ENCODE measurements at regions not wholly inside any gene's neighbourhood (a gene's known extent, or its start where the extent isn't known, plus 50 kb on each side); places are given as distances from the start of the nearest gene placed in this dataset.

DNA sequence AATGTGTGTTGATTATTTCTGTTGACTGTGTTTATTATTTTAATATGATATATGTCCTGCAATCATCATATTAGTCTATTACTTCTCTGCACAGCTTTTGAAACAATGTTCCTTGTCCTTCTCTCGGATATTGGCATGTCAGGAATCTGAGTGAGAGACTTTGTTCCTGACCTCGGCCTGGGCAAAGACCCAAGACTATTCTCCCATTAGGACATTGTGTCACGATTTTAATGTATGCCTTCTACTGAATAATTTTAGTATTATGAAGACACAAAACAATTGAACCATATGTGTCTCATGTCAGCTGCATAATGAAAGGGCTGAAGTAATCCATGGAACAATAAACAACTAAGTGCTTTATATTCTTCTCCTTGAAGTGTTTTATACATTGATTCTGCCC, 580.8 kb upstream of the TENM3 start:
- DNase-seq (ENCODE audit: low spot score in 2 of 2) (no peak), FAIRE-seq (peak; percentile 81)

DNA sequence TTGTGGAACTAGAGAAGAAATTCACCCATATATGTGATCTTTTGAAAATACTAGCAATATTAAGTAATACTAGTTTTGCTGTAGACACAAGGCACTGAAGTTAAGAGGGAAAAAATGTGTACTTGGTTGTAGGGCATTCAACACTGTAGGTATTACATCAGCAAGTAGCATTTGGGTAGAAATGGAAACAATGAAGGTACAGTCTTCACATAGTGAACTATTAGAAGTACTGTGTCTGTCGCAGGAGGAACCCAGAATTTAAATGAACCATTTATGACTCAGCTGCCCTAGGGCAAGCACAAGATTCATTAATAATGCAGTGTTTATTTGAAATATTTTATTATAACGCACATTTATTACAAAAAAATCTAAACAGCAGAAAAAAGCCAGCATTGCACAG, 572.7 kb upstream of the TENM3 start:
- FAIRE-seq (no peak), DNase-seq (ENCODE audit: low spot score in 2 of 2) (no peak)

DNA sequence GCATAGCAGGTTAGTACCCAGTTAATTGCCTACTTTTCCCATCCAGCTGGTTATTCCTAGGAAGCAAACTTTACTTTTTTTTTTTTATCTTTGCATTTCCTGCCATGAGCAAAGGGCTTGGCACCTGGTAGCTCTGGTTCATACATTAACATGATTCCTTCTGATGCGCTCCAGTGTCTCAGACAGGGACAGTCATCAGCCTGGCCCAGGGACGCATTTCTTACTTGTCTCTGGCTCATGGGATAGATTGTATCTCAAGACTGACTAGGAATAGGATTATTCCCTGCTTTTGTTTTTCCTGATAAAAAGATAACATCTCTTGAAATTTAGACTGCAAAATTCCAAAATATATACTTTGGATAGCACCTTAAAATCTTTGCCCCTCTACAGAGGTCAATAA, 571.5 kb upstream of the TENM3 start:
- DNase-seq (ENCODE audit: low spot score in 2 of 2) (no peak), FAIRE-seq (no peak)

DNA sequence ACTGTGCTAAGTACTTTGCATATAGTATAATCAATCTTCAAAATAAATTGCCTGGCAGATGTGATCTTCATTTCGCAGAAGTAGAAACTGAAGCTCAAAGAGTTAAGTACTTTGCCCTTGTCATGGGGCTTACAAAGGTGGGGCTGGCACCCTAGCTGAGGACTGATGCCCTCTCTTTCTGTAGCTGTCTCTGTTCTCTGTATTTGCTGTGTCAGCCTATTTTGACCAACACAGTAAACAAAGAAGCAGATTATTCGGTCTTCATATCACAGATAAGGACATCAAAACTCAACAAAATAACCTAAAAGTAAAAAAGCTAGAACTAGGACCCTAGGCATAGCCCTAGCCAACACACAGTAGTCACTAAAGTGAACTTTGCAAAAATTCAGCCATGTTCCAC, 570.5 kb upstream of the TENM3 start:
- FAIRE-seq (no peak), DNase-seq (ENCODE audit: low spot score in 2 of 2) (no peak)

DNA sequence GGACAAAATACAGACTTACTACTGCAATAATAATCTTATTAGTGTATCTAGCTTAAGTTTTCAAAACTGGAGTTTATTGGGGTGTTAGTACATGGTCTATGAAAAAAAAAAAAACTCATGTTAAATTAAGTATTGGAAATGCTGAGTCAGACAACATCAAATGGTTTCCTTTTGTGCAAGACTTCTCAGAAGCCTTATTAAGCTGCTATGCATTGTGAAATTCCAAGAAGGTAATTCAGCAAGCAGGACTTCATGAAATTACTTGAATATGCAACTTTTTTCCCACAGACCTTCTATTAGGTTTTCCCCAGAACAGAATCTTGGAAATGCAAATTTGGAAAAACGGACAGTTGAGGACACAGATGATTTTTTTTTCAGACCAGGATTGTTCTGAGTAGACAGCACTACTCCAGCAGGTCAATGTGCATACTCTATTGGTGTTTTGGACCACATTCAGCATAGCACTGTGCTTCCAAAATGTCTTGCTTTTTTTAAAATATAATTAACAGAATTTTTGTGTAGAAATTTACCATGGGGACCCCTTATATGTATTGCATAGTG, 568.8 kb upstream of the TENM3 start:
- DNase-seq (ENCODE audit: low spot score in 2 of 2) (no peak), FAIRE-seq (no peak)

DNA sequence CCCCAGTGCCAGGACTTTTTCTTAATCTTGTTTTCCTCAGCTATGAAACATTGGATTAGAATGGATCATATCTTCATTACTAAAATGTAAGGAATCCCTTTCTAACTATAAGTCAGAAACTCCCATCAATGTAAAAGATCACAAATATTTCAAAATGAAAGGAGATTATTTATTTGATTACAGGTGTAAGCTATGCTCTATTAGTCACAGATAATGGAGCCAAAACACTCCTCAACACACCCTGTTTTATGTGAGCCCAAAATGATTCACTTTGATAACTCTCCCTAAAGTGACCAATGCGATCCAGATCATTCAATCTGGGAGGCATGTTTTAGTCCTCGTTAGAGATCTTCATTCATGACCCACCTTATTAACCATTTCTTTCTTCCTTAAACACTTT, 566.7 kb upstream of the TENM3 start:
- DNase-seq (ENCODE audit: low spot score in 2 of 2) (no peak), FAIRE-seq (no peak)

DNA sequence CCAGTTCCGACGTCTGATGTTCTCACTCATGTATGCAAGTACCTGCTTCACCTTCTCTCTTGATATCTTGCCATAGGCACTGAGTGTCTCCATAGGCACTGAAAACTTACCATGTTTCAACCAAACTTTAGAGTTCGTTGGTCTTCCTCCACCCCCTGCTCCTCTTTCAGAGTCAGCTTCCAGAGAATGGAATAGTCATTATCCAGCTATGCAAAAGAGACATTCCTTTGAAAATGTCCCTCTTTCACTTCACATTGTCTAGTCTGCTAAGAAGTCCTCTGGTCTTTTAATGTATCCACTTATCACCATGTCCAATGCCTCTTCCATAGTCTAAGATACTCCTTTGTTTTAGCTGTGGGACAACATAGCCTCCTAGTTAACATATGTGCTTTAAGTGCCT, 566.0 kb upstream of the TENM3 start:
- DNase-seq (ENCODE audit: low spot score in 2 of 2) (no peak), FAIRE-seq (no peak)

DNA sequence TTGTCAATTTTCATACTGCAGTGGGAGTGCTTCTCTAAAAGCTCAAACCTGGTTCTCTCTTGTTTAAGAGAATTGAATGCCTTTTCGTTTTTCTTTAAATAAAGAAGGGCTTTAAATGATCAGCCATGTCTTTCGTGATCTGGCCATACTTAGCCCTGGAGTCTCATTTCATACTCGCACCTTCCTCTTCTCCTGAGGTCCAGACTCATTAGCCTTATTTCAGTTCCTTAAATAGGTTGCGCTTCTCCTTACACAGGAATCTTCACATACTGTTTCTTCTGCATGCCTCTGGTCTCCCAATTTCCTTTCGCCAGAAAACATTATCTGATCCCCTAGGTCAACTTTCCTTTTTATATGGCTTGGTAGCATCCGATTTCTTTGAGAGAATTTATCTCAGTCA, 565.6 kb upstream of the TENM3 start:
- no peak for DNase-seq (ENCODE audit: low spot score in 2 of 2)
- FAIRE-seq: no peak

DNA sequence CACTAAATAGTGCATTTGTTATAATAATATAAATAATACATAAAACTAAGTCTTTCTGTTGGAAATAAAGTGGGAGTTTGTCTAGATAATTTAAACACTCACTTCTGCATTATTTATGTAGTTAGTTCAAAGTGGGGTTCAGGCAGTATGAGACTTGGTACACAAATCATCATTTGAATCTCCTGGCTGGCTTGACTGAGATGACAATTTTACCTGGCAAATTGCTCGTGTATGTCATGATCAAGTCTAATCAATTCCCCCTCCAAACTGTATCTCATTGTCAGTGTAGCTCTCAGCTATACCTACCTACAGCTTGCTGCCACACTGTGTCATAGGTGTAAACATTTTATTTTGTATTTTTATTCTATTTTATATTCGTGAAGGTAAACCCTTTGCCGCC, 563.4 kb upstream of the TENM3 start:
- no peak for DNase-seq (ENCODE audit: low spot score in 2 of 2)

DNA sequence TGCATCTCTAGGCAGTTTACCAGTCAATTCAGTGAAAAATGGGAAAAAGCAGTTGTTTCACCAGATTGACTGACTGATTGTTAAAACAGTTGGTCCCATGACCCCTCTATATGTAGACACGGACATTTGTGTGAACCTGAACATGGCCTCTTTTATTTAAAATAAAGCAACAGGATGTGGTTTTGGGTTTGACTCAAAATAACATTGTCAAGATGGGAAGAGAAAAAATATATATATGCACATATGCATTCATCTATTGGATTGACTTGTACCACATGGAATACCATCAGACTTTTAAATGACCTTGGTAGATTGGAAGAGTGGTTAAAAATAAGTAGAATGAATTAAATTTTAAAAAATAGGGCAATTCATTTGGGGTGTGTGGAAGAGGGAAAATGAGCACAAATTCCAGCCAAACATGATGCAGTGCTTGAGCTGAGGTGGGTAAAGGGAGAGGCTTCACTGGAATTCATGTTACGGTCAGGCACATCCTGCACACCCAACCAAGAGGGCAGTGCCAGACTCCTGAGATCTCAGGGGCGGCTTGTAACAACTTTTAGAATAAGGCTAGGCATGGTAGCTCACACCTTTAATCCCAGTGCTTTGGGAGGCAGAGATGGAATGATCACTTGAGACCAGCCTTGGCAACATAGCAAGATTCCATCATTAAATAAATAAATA, 560.7 kb upstream of the TENM3 start:
- FAIRE-seq (no peak), DNase-seq (ENCODE audit: low spot score in 2 of 2) (no peak)

More for the DNA sequence above, 563.4 kb upstream of the TENM3 start:
- no peak for FAIRE-seq

DNA sequence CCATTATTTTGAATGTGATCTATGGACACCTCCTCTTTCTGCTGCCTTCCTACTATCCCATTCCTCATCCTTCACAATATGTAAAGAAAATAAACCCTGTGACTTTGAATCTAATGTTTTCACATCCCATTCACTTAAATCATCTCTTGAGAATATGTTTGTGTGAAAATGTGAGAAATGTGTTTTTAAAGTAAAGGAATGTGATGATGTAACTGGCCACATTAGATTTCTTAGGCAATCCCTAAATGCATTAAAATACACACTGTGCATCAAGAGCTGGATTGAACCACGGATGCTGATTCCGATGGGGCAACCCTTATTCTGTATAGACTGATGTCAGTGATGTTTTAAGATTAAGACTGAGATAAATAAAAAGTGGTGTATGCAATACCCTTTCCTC, 558.9 kb upstream of the TENM3 start:
- DNase-seq (ENCODE audit: low spot score in 2 of 2) (no peak), FAIRE-seq (no peak)

DNA sequence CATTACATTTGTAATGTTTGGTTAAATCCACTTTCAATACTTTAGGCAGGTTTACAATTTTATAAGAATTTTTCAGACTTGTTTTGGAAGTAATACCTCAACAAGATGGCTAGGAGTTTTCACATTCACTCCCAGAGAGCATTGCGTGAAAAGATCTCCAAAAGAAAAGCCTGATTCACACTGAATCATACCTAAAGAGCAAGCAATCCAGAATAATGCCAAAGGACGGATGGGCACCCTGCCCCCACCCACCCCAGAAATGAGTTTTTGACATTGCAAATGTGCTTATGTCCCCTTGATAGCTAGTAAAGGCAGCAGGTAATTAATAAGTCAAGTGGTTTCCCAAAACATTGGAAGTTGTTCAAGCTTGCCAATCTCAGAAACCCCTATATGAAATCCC, 557.7 kb upstream of the TENM3 start:
- DNase-seq (ENCODE audit: low spot score in 2 of 2) (no peak), FAIRE-seq (no peak)

DNA sequence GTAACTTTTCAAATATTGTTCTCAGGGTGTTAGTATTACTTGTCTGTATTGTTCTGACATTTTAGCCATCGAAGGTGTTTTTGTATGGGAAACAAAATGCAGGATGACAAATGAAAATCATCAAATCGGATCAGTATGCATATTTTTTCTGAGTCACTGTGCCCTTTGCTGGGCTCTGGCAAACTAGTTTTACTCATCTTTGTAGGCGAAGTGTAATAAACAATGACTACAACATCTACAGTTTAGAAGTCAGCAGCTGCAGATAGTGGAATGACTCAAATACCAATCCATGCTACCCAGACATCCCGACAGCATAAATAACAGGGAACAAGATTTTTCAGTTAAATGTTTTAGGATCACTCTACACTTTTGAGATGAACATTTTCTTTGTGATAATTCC, 557.3 kb upstream of the TENM3 start:
- DNase-seq (ENCODE audit: low spot score in 2 of 2): no peak
- FAIRE-seq: no peak

DNA sequence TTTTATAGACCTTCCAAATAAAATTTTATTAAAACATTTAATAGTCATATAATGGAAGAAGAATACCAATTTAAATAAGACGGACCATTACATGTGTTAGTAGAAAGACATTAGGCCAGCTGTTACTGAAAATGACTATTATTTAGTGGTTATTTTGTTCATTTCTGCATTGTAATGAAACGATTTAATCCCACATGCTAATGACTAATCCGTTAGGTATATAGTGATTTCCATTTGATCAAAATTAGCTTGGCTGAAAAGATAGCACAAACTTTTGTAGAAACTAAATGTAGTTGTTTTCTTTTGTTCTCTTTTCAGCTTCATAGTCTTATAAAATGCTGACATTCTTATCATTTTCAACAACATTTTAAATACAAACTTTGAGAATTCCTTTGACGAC, 556.1 kb upstream of the TENM3 start:
- no peak for FAIRE-seq
- DNase-seq (ENCODE audit: low spot score in 2 of 2): no peak

DNA sequence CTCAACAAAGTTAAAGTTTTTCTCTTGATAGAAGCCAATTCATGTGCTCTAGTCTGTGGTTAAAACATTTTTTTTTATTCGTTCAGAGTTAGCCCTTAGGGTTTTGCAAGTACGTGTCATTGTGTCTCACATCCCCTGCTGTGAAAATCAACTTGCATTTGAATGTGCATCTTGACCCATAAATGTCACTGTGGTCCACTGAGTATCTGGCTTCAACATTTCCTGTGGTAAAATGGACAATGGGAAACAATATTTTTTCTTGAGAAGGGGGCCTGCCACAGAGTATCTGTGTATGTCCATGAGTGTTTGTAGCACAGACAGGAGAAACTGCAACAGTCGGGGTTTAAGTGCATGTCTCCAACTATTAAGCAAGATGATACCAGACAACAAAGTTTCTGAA, 554.8 kb upstream of the TENM3 start:
- FAIRE-seq (no peak), DNase-seq (ENCODE audit: low spot score in 2 of 2) (no peak)

DNA sequence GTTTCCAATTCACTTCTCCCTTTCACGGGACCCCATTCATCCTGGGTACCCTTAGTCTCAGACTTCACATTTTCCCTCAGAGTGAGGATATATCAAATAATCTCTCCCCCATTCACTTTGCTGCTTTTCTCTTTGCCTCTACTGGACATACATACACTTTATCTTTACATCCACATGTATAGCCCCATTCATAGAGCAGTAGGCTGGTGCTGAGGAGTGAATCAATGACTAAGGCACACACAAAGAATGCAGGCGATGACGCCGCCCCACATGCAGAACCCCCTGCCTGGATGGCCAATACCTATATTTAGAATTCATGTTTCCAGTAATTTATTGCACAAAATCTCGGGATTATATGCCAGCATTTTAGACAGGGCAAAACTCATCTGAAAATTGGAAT, 554.3 kb upstream of the TENM3 start:
- no peak for FAIRE-seq
- no peak for DNase-seq (ENCODE audit: low spot score in 2 of 2)

DNA sequence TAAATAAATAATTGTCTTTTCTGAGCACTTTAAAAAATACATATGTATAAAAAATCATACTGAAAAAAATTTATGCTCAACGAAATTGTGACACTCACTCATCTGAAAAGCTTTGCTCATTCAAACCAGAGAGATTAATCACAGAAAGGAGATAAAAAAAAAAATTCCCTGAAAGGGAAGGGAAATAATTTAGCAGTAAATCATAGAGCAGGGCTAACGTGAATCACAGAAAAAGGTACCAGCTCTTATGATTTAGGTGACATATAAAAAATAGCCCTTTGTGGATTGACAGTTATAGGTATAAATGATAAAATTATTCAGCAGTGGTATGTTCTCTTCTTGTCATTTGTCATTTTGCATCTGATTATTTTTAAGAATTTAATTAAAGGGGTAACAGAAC, 552.7 kb upstream of the TENM3 start:
- no peak for FAIRE-seq
- DNase-seq (ENCODE audit: low spot score in 2 of 2): no peak

DNA sequence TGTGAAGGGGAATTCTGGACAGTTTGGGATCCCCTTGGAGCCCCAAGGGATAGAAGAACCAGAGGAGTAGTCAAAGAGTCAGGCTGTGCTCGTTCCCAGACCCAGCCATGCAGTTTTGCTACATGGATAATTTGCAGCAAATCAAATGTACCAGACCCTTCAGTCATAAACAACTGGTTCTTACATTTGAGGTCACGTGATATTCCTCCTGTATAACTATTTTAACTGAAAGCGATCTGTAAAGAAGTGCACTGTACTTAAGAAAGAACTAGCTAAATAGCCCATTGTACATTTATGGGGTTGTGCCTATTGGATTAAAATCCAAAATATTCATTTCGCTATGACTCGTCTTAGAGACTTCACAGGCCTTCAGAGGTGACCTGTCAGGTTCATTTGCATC, 550.2 kb upstream of the TENM3 start:
- no peak for FAIRE-seq
- no peak for DNase-seq (ENCODE audit: low spot score in 2 of 2)

DNA sequence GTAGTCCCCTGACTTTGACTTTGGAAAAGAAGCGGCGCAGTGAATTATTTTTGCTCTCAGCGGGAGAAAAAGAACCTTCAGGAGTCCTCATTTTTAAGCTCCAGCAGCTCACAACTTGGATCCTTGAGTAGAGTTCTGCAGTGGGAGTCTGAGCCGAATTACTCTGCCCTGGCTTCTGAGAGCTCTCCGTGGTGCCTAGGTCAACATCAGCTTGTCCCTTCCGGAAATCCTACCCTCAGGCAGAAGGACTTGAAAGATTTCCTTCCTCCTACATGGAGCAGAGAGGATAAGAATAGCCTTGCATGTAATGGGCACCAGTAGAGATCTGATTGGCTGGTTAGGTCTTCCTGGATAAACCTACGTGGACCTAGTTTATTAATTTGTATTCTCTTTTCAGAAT, 549.7 kb upstream of the TENM3 start:
- DNase-seq (ENCODE audit: low spot score in 2 of 2) (no peak), FAIRE-seq (no peak)

DNA sequence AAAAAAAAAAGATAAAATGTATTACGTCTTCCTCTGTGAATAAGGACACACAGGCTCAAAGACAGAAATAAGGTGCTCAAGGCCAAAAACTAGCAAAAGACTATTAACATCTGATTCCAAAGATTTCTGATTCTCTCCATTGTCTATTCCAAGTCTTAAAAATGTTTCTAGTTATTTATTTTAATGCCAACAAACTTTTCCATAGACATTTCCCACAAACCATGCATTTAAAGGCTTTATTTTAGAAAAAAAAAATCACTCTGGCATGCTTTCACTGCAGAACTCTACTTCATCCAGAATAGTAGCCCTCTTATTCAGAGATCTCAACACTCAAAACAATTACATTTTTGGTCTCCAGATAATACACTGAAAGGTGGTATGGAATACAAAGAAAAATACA, 545.0 kb upstream of the TENM3 start:
- FAIRE-seq: no peak
- DNase-seq (ENCODE audit: low spot score in 2 of 2): no peak

DNA sequence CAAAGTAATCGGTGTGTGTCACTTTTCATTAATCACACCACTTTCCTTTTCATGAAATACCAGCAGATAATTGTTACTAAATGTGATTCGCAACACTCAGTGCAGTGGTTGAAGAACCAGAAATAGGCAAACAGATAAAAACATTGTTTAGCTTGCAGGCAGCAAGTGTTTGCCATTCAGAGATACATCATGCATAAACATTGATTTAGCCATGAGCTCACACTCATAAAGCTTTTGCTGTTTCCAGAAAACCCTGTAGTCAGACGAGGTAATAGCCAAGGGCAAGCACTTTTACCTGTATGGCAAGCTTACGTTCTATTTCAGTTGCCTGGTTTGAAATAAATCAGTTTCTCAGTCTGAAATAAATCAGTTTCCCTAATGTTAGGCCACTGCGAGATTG, 542.0 kb upstream of the TENM3 start:
- no peak for FAIRE-seq
- no peak for DNase-seq (ENCODE audit: low spot score in 2 of 2)

DNA sequence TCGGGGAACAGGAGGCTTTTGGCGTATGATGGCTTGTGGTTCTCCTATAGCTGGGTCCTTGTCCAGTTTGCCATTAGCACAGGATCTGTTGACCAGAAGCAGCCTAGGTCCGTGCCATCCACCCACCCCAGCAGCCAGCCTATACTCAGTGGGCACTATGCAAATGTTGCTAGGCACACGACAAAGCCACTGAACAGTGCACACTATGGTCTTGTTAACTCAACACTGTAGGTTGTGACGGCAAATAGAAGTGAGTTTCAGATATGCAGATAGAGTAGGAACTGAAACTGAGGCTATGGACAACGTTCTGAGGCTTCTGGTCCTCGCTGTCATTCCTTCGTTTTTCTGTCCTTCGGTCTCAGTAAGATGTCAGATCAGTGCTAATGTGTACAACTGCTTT, 541.3 kb upstream of the TENM3 start:
- FAIRE-seq: no peak
- no peak for DNase-seq (ENCODE audit: low spot score in 2 of 2)
